ENCODE measurements at regions not wholly inside any gene's neighbourhood (a gene's known extent, or its start where the extent isn't known, plus 50 kb on each side); places are given as distances from the start of the nearest gene placed in this dataset.
"Not testable (repeated sequence)": the region's sequence is repeated elsewhere in the genome, so short reads cannot be mapped to it uniquely, and the experiment has no call there.

DNA sequence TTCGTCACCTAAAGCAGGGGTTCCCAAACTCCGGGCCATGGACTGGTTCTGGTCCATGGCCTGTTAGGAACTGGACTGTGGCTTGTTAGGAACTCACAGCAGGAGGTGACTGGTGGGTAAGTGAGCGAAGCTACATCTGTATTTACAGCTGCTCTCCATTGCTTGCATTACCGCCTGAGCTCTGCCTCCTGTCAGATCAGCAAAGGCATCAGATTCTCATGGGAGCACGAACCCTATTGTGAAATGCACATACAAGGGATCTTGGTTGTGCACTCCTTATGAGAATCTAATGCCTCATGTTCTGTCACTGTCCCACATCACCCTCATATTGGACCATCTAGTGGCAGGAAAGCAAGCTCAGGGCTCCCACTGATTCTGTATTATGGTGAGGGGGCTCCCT, 217.0 kb downstream of the ZFP36L2 start:
- peak; percentile 8 for DNase-seq

DNA sequence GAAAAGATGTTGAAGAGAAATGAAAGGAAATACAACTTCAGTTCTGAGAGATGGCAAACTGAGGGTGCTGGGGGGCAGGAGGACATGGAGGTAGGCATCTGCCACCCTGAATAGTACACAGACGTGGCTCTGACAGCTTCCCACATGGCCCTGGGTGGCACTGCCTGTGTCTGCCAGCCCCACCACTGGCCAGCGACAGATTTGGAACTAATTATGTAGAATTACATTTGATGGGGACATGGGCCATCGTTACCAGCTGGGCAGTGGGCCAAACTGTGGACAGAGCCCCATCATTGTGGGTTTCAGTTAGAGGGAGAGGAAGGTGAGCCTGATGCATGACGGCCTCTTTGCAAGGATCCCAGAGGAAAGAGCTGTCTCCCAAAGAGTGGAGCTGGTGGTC, 216.0 kb upstream of the HAAO start:
- DNase-seq, result no peak

DNA sequence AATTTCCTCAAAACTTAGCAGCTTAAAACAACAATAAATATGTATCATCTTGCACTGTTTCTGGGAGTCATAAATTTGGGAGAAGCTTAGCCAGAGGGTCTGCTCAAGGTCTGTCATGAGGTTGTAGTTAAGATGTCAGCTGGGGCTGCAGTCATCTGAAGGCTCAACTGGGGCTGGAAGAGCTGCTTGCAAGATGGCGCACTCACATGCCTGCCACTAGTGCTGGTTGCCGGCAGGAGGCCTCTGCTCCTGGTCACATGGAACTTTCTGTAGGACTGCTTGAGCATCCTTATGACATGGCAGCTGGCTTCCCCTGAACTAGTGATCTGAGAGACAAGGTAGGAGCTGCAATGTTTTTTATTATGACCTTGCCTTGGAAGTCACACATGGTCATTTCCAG, 215.5 kb upstream of the HAAO start:
- no peak for DNase-seq

GRCh38 chr2:43006834-43007543, 214.6 kb upstream of the HAAO start:
- no peak for DNase-seq

DNA sequence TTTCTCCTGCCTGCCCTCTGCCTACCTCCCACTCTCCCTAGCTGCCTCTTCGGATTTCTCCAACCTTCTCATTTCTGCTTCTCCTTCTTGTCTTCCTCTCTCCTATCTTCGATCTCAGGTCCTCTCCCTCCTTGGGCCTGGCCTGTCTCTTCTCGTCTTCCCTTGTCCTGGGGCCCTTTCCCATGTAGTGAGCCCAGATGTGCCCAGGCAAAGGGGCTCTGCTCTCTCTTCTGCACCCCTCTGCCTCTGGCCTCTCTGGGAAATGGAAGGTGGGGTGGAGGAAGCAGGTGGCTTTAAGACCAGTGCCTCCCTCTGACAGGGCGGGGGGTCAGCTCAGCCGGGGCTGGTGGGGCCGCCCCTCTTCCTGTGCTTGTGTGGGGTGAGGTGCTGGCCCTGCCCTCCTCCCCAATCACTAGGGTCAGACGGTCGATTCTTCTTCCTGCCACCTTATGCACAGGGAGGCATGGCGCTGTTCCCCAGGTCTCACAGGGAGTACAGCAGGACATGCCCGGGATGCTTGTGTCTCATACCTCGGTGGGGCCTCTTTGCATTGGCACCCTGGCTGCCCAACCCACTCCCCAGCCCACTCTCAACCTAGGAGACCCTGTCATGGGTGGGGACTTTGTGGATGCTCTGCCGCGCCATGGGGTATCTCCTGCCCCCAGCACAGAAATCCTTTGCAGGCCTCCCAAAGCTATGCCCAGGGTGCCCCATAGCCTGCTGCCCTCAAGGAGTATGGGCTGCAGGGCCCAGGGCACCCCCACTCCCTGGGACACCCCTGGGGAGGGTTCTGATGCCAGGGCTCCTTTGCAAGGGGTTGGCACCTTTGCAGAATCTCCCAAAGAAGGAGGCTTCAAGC, 213.8 kb upstream of the HAAO start:
- no peak for DNase-seq

DNA sequence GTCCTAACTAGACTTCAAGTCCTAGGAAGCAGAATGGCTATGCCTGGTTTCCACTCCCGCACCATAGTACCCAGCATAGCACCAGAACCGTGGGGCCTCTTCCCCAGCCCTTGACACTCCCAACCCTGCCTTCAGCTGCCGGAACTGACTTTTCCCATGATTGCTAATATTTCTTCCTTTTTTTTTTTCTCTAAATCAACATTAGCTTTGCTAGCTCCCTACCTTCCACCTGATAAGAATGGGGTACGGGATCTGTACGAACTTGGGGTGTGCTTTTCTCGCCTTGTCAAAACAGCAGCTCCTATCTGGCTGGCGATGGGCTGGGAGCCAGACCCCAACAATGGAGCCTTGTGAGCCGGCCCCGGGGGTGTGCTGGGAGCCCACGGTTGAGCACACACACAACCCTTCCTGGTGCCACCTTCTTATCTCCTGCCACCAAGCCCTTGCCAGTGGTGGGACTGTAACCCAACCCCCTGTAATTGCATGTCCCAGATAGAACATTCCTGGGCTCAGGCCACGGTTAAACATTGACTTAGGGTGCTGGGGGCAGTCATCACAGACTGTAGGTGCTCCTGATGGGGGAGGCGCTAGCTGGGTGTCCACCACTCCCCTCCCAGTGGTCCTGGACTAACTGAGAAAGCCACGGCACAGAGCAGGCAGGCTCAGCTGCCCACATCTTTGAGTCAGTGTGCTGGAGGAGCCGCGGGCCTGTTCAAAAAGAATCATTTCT, 213.0 kb upstream of the HAAO start:
- DNase-seq, result no peak

DNA sequence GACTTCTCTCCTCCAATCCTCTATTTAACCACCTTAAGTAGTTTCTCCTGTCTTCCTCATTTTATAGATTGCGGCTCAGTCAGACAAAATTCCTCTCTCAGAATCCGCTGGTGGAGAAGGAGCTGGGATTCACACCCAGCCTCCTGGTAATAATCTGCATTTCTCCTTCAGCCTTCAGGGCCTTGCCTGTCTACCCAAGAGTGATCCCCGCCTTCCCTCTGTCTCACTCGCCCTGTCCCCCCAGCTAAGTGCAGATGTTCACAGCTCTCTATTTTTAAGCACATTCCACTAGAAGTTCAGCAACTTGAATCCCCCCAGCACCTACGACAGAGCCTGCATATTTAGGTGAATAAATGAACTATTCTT, 212.5 kb upstream of the HAAO start:
- no peak for DNase-seq

GRCh38 chr2:43004126-43004865, 211.9 kb upstream of the HAAO start:
- DNase-seq, result not testable (repeated sequence)

- no peak for DNase-seq
These were observed 211.3 kb upstream of the HAAO start for GRCh38 chr2:43003702-43004101.

DNA sequence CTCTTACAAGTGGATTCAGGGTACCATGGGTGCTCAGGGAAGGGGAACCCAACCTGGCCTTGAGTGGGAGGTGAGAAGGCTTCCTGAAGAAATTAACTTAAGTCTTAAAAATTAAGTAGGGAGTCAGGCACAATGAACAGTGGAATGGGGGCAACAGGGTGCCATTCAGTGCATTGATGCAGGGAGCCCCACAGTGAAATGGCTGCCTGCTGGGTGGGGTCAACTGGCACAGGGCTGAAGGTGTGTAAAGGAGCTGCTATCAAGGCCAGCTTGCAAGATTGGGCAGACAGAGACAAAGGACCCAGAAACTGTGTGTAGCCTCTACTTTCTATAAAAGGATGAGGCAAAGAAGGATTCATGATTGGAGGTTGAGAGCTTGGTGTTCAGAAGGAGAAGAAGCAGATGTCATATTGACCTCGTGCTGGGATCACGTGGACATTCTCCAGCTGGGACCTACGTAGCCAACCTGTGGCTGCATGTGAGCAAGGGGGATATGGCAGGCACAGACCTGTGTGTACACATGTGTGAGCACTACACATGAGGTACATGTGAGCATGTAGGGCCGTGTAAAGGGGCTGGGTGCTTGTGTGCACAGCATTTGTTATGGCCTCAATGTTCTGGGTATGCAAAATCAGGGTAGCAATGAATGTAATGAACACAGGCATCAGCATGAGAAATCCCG, 209.5 kb upstream of the HAAO start:
- no peak for DNase-seq

DNA sequence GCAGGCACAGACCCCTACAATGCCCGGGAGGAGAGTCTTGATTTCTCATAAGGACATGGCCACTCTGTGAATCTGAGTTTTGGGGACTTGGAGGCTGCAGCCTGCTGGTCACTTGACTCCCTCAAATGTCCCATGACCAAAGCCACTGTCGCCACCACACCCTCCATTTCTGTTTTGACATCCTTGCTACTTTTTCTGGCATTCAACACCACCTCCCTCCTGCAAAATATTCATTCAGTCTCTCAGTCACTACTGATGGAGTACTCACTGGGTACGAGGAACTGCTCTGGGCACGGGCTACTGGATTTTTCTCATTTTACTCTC, 208.6 kb upstream of the HAAO start:
- DNase-seq, result no peak

DNA sequence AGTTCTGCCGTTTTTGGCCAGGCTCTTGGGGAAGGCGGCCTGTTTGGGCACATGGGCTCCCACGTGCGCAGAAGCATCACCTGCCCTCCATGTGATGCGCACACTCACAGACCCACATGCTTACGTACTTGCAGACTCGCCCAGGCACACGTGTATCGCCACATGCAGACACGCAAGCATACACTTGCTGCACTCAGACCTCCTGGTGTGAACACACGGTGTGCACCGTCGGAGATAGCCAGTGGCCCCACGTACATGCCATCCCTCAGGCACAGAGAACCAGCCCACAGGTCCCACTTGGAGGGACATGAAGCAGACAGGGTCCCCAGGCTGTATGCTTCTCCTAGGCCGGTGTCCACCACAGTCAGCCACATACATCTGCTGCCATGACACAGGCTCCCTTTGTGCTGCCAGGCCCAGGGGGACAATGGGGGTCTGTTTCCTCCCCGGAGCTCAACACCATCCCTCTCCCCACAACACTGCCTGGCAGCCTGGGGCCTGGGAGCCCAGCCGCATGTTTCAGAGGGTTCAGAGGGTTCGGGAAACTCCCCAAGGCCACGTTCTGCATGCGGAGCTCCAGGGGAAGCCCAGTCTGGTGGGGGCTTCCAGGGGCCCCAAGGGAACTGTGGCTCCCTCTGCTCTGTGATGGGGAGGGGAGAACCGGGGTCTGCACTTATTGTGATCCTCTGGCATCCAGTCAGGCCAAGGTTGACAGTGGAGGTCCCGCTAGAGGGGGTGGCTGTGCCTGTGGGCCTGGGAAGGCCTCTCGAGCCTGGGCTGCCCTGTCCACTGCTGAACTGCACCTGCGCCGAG, 208.1 kb upstream of the HAAO start:
- DNase-seq, result no peak

GRCh38 chr2:42999856-43000241, 207.5 kb upstream of the HAAO start:
- no peak for DNase-seq

DNA sequence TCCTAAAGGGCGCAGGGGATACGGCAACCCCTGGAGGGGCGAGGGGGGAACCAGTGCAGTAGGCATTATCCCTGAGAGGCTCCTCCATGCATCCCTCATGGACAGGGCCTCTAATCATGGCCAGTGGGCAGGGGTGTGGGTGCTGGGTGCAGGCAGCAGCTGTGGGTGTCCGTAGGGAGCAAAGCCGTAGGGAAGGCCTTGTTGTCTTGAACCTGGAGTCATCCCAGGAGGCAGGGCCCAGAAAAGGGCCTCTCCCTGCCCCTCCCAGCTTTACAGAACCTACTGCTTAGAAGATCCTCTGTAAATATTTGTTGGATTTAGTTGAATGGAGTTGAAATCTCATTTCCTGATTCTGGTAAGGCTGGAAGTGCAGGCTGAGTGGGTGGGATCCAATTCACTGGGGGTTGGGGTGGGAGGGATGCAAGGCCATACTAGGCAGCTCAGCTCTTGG, 207.0 kb upstream of the HAAO start:
- DNase-seq, result no peak

DNA sequence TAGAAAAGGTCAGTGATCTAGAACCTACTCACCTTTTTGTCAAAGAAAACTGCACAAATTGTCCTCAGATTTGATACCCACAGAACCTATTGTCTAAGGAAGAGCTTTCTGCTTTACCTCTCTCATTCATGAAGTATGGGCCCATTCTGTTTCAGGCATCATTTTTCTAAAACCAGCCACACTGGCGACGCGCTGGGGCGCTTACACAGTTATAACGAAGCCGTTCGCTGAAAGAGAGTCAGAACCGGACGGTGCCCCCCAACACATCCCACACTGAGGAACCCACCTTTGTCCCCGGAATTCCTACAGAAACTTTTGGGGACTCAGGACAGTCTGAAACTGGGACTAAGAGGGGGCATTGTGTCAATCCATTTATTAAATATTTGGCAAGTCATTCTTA, 206.3 kb upstream of the HAAO start:
- DNase-seq, result no peak

- no peak for DNase-seq
These were observed 204.1 kb upstream of the HAAO start for GRCh38 chr2:42996528-42996927.

- no peak for DNase-seq
These were observed 203.5 kb upstream of the HAAO start for GRCh38 chr2:42995752-42996422.

DNA sequence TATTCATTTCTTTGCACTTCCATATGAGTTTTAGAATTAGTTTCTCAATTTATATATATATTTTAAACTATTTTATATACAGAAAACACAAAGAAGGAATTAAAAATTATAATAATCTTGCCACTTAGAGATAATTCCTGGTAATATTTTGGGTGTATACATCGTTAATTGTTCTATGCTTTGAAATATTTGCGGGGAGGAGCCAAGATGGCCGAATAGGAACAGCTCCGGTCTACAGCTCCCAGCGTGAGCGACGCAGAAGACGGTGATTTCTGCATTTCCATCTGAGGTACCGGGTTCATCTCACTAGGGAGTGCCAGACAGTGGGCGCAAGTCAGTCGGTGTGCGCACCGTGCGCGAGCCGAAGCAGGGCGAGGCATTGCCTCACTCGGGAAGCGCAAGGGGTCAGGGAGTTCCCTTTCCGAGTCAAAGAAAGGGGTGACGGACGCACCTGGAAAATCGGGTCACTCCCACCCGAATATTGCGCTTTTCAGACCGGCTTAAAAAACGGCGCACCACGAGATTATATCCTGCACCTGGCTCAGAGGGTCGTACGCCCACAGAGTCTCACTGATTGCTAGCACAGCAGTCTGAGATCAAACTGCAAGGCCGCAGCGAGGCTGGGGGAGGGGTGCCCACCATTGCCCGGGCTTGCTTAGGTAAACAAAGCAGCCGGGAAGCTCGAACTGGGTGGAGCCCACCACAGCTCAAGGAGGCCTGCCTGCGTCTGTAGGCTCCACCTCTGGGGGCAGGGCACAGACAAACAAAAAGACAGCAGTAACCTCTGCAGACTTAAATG, 197.1 kb upstream of the HAAO start:
- not testable (repeated sequence) for DNase-seq

GRCh38 chr2:42988055-42988454, 195.7 kb upstream of the HAAO start:
- not testable (repeated sequence) for DNase-seq
